Spleen (tissue), 11 donors: ENCODE measurements at regions not wholly inside any gene's neighbourhood (a gene's known extent, or its start where the extent isn't known, plus 50 kb on each side); places are given as distances from the start of the nearest gene placed in this dataset.

Source experiments
- DNase-seq: peaks from one replicate; pipeline ENCODE4 v3.0.0-alpha.2; 2020
- H3K27ac ChIP-seq, 8 donors: fragments of 200-600 bp; sonication (generic) in 7 of 8; 1 replicate in 4 of 8; 2 replicates in 4 of 8; pipeline versions ENCODE4 v1.5.0 to v1.8.0; 2016 to 2021; ENCODE audit warnings: inconsistent platforms in 4 of 8, mild to moderate bottlenecking in 4 of 8, moderate library complexity in 1 of 8
- H3K27me3 ChIP-seq, 7 donors: fragments of 200-600 bp; sonication (generic) in 6 of 7; replicated peaks in 1 of 7; 1 replicate in 4 of 7; 2 replicates in 3 of 7; pipeline versions ENCODE4 v1.5.0 to v1.8.0; 2016 to 2021; ENCODE audit warnings: inconsistent platforms in 3 of 7, mild to moderate bottlenecking in 1 of 7
- H3K36me3 ChIP-seq, 6 donors: fragments of 200-600 bp; sonication (generic) in 5 of 6; 1 replicate in 4 of 6; 2 replicates in 2 of 6; pipeline versions ENCODE4 v1.5.0 to v1.8.0; 2016 to 2021; ENCODE audit warnings: inconsistent platforms in 2 of 6
- H3K4me1 ChIP-seq, 6 donors: fragments of 200-600 bp; sonication (generic) in 5 of 6; 1 replicate in 3 of 6; 2 replicates in 3 of 6; pipeline versions ENCODE4 v1.5.0 to v1.8.0; 2016 to 2021; ENCODE audit warnings: inconsistent platforms in 3 of 6
- H3K4me3 ChIP-seq, 8 donors: fragments of 200-600 bp; sonication (generic) in 7 of 8; 1 replicate in 4 of 8; 2 replicates in 4 of 8; pipeline versions ENCODE4 v1.5.0 to v1.8.0; 2016 to 2021; ENCODE audit warnings: inconsistent platforms in 4 of 8, mild to moderate bottlenecking in 4 of 8, moderate library complexity in 2 of 8
- H3K9me3 ChIP-seq, 8 donors: fragments of 200-600 bp; sonication (generic) in 7 of 8; 1 replicate in 4 of 8; 2 replicates in 4 of 8; pipeline versions ENCODE4 v1.5.0 to v1.8.0; 2016 to 2021; ENCODE audit warnings: inconsistent platforms in 4 of 8
- CTCF ChIP-seq, 11 experiments: fragments of 200-600 bp in 7 of 11; fragments of 450-650 bp in 4 of 11; sonication (generic) in 4 of 11; IDR thresholded peaks in 8 of 11; conservative IDR thresholded peaks in 3 of 11; 1 replicate in 7 of 11; 2 replicates in 4 of 11; pipeline versions ENCODE4 v1.4.0 to v1.8.0; 2016 to 2021; ENCODE audit warnings: antibody characterized with exemption in 11 of 11, inconsistent platforms in 4 of 11, mild to moderate bottlenecking in 1 of 11
- POLR2A ChIP-seq, 3 donors: fragments of 450-650 bp; IDR thresholded peaks; one replicate each; pipeline ENCODE4 v1.5.1; 2017; ENCODE audit warnings: antibody characterized with exemption in 3 of 3, mild to moderate bottlenecking in 1 of 3
- POLR2AphosphoS5 ChIP-seq, 3 donors: sonication (generic); formaldehyde crosslinking; IDR thresholded peaks; one replicate each; pipeline ENCODE4 v1.5.1; 2017; ENCODE audit warnings: antibody characterized with exemption in 3 of 3
- WGBS, 5 donors: extraction: QIAGEN DNeasy Blood & Tissue Kit in 3 of 5; methylation state at CpG; one replicate each; pipeline versions ENCODE4 v1.1.5 to v1.1.7; 2013 to 2018; 5-methylcytosine and 5-hydroxymethylcytosine counted together
- intact Hi-C: fragments of 100-400 bp; cut with DNase I; formaldehyde crosslinking; loops from one replicate; pipeline ENCODE4 v1.15.0; 2023; ENCODE audit warnings: low total_unique reads
- donor health status: healthy with polysubstance abuse.
- donor health status: DM: no; HTN: no; CAD: no; lungs with moderate emphysema.
- donor health status: DM: no; HTN: no; CAD: no.
- donor health status: Bipolar disorder and iron deficiency.
- donor health status: healthy.
- donor health status: DM: no; HTN: no; CAD: no.
- donor health status: DM: yes; HTN: yes; CAD: no.

GRCh38 chr15:47622055-47622454, 95.2 kb upstream of the SEMA6D start:
- Histone ChIP-seq H3K27ac (no peak overlapping the region), H3K27me3 (no peaks in the 10 kb centered on the region), H3K4me3 (no peak overlapping the region), H3K4me1 (no peaks in the 10 kb centered on the region), H3K36me3 (no peaks in the 10 kb centered on the region), H3K9me3 (no peaks in the 10 kb centered on the region)
- no peak for DNase-seq
- no peak for TF ChIP-seq POLR2A (IDR thresholded peaks at IDR 0.05)
- intact Hi-C loops, result no loop called here
- 59 to 70% (median 63%) methylated on average over 2 of the region's 2 CpGs for WGBS, 5 donors

GRCh38 chr15:47624503-47624902, 92.8 kb upstream of the SEMA6D start:
- Histone ChIP-seq H3K27ac (no peak overlapping the region), H3K36me3 (no peaks in the 10 kb centered on the region), H3K27me3 (no peaks in the 10 kb centered on the region), H3K4me1 (no peaks in the 10 kb centered on the region), H3K4me3 (no peak overlapping the region), H3K9me3 (no peaks in the 10 kb centered on the region)
- TF ChIP-seq POLR2AphosphoS5 (IDR thresholded peaks at IDR 0.05) (no peak), POLR2A (IDR thresholded peaks at IDR 0.05) (no peak), CTCF (IDR thresholded peaks at IDR 0.05 in 8 of 11, conservative IDR thresholded peaks at IDR 0.05 in 3 of 11) (no peak)
- no peak for DNase-seq
- intact Hi-C loops, result no loop called here

GRCh38 chr15:47639042-47639441, 78.3 kb upstream of the SEMA6D start:
- Histone ChIP-seq H3K9me3 (no peaks in the 10 kb centered on the region), H3K4me1 (no peaks in the 10 kb centered on the region), H3K4me3 (no peak overlapping the region), H3K27ac (no peak overlapping the region), H3K27me3 (no peaks in the 10 kb centered on the region), H3K36me3 (no peaks in the 10 kb centered on the region)
- TF ChIP-seq POLR2AphosphoS5 (IDR thresholded peaks at IDR 0.05) (no peak), CTCF (IDR thresholded peaks at IDR 0.05 in 8 of 11, conservative IDR thresholded peaks at IDR 0.05 in 3 of 11) (no peak)
- intact Hi-C loops, result no loop called here
- DNase-seq, result no peak
- WGBS, 5 donors, result 75 to 100% (median 85%) methylated on average over 1 of the region's 1 CpG

GRCh38 chr15:47640079-47640478, 77.2 kb upstream of the SEMA6D start:
- no peaks in the 10 kb centered on the region for H3K36me3 ChIP-seq
- intact Hi-C loops, result no loop called here
- no peak for DNase-seq
- H3K27me3 ChIP-seq, result no peaks in the 10 kb centered on the region
- TF ChIP-seq POLR2A (IDR thresholded peaks at IDR 0.05), result no peak
- TF ChIP-seq CTCF (IDR thresholded peaks at IDR 0.05 in 8 of 11, conservative IDR thresholded peaks at IDR 0.05 in 3 of 11), result no peak
- no peak for TF ChIP-seq POLR2AphosphoS5 (IDR thresholded peaks at IDR 0.05)
- H3K9me3 ChIP-seq, result no peaks in the 10 kb centered on the region
- H3K27ac ChIP-seq, result no peak overlapping the region
- WGBS, 5 donors, result 90 to 96% (median 93%) methylated on average over 5 of the region's 5 CpGs
- no peak overlapping the region for H3K4me3 ChIP-seq
- H3K4me1 ChIP-seq, result no peaks in the 10 kb centered on the region

GRCh38 chr15:47640901-47641300, 76.4 kb upstream of the SEMA6D start:
- intact Hi-C loops, result no loop called here
- TF ChIP-seq POLR2A (IDR thresholded peaks at IDR 0.05), result no peak
- WGBS, 5 donors, result 75 to 85% (median 79%) methylated on average over 7 of the region's 7 CpGs

More at GRCh38 chr15:47640901-47641300, 76.4 kb upstream of the SEMA6D start:
- Histone ChIP-seq H3K9me3 (no peaks in the 10 kb centered on the region), H3K4me1 (no peaks in the 10 kb centered on the region), H3K36me3 (no peaks in the 10 kb centered on the region), H3K4me3 (no peak overlapping the region), H3K27me3 (no peaks in the 10 kb centered on the region), H3K27ac (no peak overlapping the region)
- DNase-seq, result no peak
